NCI-H2227 (cell line): ENCODE measurements at regions not wholly inside any gene's neighbourhood (a gene's known extent, or its start where the extent isn't known, plus 50 kb on each side); places are given as distances from the start of the nearest gene placed in this dataset.

Experiments used
- DNase-seq: peaks from one replicate; lab custom pipeline; 2025; ENCODE audit not compliant: unreplicated experiment; lab: John Stamatoyannopoulos, UW

DNA sequence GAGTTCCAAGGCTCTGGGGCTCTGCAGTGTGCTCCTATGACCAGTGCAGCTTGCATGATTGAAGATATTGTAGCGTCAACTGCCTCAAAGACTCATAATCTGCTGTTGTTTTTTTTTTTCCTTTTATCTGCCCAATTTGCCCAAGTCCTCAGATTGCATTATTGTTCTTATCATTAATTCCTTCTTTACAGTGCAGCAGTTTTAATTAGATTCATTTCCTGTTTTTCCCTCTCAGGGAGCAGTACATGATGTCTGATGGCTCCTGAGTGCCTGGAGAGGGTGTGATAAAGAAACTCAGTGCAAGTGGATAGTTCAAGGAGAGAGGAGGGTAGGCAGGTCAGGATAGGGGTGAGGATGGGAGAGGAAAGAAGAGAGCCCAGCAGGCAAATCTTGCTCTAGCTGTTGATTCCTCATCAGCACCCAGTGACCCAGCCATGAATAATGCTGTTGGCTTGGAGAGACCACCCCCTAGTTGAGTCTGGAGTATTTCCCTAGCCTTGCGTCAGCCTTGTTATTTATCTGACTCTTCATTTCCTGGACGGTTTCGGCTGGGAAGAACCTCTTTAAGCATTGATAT is 219.6 kb upstream of the SESN3 start:
- DNase-seq: no peak

DNA sequence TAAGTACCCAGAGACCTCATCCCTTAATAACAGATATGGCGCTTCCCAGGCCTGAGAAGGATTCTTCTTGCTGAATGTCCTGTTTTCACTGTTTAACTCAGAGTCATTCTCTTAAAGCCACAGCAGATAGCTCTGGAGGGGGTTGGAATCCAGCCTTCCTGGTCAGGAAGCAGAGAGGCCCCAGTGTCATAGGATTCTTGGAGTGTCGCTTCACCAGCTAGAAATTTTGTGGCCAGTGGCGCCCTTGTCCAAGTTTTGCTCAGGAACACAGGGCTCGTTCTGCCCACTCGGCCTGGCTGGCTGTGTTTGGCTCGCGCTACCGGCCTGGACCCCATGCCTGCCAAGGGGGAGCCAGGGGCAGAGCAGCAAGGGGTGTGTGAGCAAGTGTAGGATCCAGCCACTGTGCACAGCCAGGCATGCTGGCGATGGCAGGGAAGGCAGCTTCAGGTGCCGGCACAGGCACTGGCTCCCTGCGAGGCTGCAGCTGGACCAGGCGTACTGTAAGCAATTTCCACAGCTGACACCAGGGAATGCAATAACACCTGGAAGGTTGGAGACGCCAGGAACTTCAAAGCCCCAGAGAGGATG is 214.8 kb upstream of the SESN3 start:
- DNase-seq: no peak

- DNase-seq: no peak
These were observed 213.6 kb upstream of the SESN3 start for GRCh38 chr11:95444309-95445241.

GRCh38 chr11:95443386-95443785 is 212.4 kb upstream of the SESN3 start:
- DNase-seq: no peak

DNA sequence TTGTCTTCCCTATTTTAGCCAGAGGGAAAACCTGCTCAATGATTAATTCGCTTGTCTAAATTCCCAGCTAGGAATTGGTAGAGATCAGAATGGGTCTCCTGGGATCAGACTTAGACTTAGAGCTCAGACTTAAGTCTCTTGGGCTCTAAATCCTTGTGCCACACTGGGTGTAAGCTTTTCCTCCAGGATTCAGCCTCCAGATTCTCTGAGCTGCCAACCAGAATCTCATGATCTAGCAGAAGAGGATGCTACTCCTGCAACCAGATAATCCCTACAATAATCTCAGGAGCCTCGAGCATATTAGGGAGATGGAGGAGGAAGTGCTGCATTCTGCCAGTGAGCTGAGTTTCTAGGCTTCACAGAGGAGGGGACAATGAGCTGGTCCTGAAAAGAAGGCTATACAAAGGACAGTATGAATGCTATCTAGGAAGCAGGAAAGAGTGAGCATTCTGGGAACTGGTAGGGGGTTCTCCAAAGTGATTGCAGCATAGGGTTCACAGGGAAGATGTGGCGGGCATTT is 211.6 kb upstream of the SESN3 start:
- no peak for DNase-seq

DNA sequence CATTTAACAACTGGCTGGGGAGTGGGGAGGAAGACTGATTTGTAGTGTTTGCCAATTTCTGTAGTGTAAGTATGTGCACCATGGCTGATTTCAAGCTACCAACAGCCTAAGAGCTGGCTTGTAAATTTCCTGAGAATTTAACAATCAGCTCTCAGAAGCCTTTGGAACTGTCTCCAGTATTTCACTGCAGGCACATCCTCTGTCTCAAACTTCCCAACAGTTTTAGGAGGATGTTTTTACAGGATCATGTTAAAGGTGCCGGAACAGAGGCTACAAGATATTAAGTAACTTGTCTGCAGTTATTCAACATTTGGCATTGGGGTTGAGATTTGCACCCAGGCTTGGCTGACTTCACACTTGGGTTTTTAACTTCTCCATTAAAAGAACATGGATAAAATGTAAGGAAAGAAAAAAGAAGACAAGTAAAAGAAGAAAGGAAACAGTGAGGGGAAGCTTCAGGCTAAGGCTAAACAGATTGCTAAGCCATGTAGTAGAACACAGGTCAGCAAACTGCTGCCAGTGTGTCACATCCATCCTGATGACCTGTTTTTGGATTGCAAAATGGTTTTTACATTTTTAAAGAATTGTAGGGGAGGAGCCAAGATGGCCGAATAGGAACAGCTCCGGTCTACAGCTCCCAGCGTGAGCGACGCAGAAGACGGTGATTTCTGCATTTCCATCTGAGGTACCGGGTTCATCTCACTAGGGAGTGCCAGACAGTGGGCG is 204.8 kb upstream of the SESN3 start:
- DNase-seq: no peak

GRCh38 chr11:95435192-95435591 is 204.2 kb upstream of the SESN3 start:
- no peak for DNase-seq

- DNase-seq: no peak
These were observed 203.6 kb upstream of the SESN3 start for GRCh38 chr11:95434489-95435057.

DNA sequence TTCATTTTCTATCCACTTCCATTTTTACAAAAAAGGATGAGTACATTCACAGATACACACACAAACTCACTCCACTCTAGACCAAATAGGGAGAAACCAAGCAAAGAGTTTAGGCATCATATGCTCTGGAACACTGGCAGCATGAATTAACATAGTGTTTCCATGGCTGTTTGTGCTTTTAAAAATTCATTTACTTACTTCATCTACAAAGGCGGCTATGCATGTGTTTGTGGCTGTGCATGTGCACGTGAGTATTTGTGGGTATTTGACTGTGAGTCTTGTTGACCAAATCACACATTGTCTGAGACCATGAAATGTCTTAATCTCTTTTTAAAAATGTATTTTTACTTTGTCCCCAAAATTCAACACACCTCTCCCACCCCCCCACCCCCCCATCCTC is 203.0 kb upstream of the SESN3 start:
- no peak for DNase-seq

- DNase-seq: no peak
These were observed 201.9 kb upstream of the SESN3 start for GRCh38 chr11:95432714-95433503.

- no peak for DNase-seq
These were observed 198.4 kb upstream of the SESN3 start for GRCh38 chr11:95429376-95429907.

DNA sequence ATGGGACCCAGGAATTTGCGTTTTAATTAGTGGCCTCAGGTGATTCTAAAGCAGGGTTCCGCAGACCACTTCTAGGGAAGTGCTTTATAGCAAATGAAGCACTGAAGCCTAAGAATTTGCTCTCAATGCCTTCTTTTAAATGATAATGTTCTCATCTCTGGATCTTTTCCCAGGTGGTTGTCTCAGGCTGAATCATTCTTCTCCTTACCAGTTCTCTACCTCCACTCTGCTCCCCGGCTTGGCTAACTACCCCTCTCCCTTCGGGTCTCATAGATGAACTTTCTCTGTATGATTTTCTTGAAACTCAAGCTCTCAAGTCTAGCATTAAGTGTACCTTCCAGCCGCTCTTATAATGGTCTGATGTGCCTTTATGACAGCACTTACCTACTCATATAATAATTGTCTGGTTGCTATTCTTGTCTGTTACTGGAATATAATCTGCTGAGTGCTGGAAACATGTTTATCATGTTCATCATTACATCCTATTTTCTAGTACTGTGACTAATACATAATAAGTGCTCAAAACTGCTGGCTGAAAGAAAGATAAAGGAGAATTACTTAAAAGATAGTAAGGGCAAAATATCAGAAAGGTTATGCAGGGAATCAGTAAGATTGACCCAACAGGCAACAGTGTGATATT is 195.9 kb upstream of the SESN3 start:
- DNase-seq: no peak

DNA sequence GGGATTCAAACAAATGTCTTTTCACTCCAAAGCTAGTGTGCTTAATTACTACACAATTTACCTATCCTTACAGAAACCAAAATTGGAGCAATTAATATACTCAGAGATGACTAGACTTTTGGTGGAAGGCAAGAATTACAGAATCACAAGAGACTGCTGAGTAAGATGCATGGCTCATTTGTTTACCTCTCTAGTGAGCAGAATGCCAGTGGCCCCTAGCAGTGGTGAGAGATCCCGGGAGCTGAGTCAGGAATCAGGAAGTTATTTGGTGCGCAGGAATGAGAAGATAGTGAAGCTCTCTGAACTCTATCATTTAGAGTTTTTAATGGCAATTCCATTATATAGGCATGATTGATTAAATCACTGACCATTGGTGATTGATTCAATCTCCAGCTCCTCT is 188.9 kb upstream of the SESN3 start:
- no peak for DNase-seq

DNA sequence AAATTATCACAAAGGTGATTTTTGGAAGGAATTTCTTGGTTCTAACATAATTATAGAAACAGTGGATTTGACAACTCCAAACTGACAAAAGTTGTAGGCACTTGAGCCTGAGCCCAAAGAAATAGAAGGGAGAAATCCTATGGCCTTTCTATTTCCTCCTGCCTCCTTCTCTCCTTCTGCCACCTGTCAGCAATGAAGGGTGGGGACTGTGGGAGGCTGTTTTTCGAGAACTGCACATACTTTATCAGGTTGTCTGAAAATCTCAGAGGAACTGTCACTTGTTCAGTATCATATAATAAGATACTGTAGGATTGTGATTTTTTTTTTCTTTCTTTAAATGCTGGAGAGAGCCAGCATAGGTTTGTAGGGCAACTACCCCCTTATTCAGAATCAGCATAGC is 187.9 kb upstream of the SESN3 start:
- DNase-seq: no peak

DNA sequence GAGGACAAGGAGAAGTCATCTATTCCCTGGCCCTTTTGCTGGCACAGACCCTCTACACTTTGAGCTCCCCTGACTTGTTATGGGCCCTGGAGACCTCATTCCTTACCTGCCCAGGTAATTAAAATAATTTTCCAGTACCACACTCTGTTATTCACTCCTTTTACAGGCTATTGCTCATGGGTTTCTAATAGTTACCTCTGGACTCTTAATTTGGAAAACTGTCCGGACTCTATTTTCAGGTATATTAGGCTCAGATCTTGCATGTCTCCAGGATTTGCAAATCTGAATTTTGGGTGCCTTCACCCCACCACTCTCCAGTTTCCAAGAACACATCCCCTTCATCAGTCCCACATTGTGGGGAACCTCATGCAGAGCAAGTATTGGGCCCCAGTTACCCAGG is 186.8 kb upstream of the SESN3 start:
- DNase-seq: no peak

DNA sequence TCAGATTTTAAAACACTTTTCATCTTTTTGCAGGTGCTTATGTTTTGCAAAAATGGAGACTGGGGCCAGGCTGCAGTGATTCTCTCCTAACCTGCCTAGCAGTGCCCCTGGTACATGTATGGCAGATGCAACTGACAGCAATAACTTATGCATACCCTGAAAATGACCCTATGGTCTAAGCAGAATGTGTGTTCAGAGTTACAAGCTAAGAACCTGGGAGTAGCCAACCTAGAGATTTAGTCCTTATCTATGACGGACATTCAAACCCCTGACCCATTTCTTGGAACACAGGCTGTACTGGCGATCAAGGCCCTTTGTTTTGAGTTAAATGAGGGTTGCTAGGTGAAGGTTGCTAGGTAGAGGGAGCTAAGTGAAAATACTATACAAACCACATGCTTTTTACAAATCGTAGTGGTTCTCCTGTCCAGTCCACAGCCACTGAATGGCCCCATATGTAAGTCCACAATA is 184.9 kb upstream of the SESN3 start:
- no peak for DNase-seq

DNA sequence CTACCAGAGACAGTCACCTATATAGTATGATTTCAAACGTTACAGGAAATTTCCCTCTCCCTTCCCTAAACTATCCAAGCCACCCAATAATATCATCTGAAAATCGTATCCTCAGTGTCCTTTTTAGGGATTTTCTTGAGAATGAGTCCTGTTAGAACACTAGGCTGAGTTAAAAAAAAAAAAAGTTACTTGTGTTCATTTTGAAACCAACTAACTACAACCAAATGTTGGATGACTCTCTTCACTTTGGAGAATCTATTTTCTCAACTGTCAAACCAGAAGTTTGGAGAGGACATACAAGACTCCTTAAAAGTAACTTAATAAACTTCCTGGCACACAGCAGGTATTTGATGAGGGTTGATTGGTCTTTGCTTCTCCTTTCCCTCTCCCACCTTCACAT is 183.2 kb upstream of the SESN3 start:
- no peak for DNase-seq

GRCh38 chr11:95413761-95414160 is 182.8 kb upstream of the SESN3 start:
- no peak for DNase-seq

DNA sequence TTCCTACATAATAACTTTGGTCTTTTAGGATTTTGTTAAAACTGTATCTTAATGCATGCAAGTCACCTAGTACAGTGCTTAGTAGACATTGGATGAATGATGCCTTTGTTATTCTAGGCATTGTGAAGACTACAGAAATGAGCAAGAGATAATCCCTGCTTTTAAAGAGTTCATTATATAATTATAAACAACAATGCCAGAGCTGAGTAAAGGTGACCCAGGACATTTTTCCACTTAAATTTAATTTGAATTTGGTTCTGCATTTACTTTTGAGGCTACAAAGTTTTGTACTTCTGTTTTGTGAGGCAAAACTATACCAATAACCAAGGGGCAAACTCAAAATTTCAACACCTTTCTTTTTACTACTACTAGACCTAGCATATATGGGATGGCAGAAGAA is 182.0 kb upstream of the SESN3 start:
- no peak for DNase-seq
